ENCODE measurements at regions not wholly inside any gene's neighbourhood (a gene's known extent, or its start where the extent isn't known, plus 50 kb on each side); places are given as distances from the start of the nearest gene placed in this dataset.

GRCh38 chr16:5616841-5617240 is 519.2 kb upstream of the EEF2KMT start:
- TF ChIP-seq CTCF (IDR thresholded peaks at IDR 0.05; ENCODE audit: control extremely low read depth, extremely low read depth, low read depth, missing control alignments): no peak
- CTCF ChIA-PET: interaction anchor here (0.6 to 6.8 kb wide), 15 partner anchors 9 to 382 kb away, joined by 3 to 48 read pairs (median 6); no protein-coding TSS in a partner anchor
- DNase-seq (ENCODE audit: extremely low spot score): no peak
- POLR2A ChIA-PET: no interaction called here

GRCh38 chr16:5615868-5616642 is 518.5 kb upstream of the EEF2KMT start:
- CTCF ChIA-PET: interaction anchor here (0.6 to 6.8 kb wide), 25 partner anchors 9 to 421 kb away, joined by 3 to 48 read pairs (median 4); no protein-coding TSS in a partner anchor
- POLR2A ChIA-PET: no interaction called here
- peak; percentile 63 for TF ChIP-seq CTCF (IDR thresholded peaks at IDR 0.05; ENCODE audit: control extremely low read depth, extremely low read depth, low read depth, missing control alignments)
- peak; percentile 59 for DNase-seq (ENCODE audit: extremely low spot score)

GRCh38 chr16:5607169-5607568 is 509.6 kb upstream of the EEF2KMT start:
- ChIA-PET POLR2A (no interaction called here), CTCF (interaction anchor here (2.8 kb wide), 1 partner anchor 8 kb away, joined by 15 read pairs; no protein-coding TSS in a partner anchor)
- no peak for DNase-seq (ENCODE audit: extremely low spot score)
- TF ChIP-seq CTCF (IDR thresholded peaks at IDR 0.05; ENCODE audit: control extremely low read depth, extremely low read depth, low read depth, missing control alignments): no peak

- ChIA-PET CTCF (interaction anchor here (2.8 kb wide), 1 partner anchor 10 kb away, joined by 15 read pairs; no protein-coding TSS in a partner anchor), POLR2A (no interaction called here)
- TF ChIP-seq CTCF (IDR thresholded peaks at IDR 0.05; ENCODE audit: control extremely low read depth, extremely low read depth, low read depth, missing control alignments): no peak
- DNase-seq (ENCODE audit: extremely low spot score): no peak
These were observed 507.8 kb upstream of the EEF2KMT start for GRCh38 chr16:5605404-5605803.

GRCh38 chr16:5604770-5605169 is 507.2 kb upstream of the EEF2KMT start:
- no peak for TF ChIP-seq CTCF (IDR thresholded peaks at IDR 0.05; ENCODE audit: control extremely low read depth, extremely low read depth, low read depth, missing control alignments)
- no peak for DNase-seq (ENCODE audit: extremely low spot score)
- ChIA-PET CTCF (no interaction called here), POLR2A (no interaction called here)

- DNase-seq (ENCODE audit: extremely low spot score): no peak
- ChIA-PET CTCF (interaction anchor here (0.8 kb wide), 1 partner anchor 12 kb away, joined by 3 read pairs; no protein-coding TSS in a partner anchor), POLR2A (no interaction called here)
- no peak for TF ChIP-seq CTCF (IDR thresholded peaks at IDR 0.05; ENCODE audit: control extremely low read depth, extremely low read depth, low read depth, missing control alignments)
These were observed 506.2 kb upstream of the EEF2KMT start for GRCh38 chr16:5603836-5604235.
